Nephron (organoid): ENCODE measurements at regions not wholly inside any gene's neighbourhood (a gene's known extent, or its start where the extent isn't known, plus 50 kb on each side); places are given as distances from the start of the nearest gene placed in this dataset.

Experiments used
- H3K27ac Mint-ChIP-seq, 3 experiments: 2 replicates each; pipeline ENCODE4 v1.8.0; 2020; ENCODE audit warnings: mixed read lengths in 3 of 3, mild to moderate bottlenecking in 2 of 3, moderate library complexity in 1 of 3
- H3K27me3 Mint-ChIP-seq: 2 replicates; pipeline ENCODE4 v1.8.0; 2021; ENCODE audit warnings: low read depth, mild to moderate bottlenecking, moderate library complexity, mixed read lengths
- H3K36me3 Mint-ChIP-seq: 2 replicates; pipeline ENCODE4 v1.8.0; 2020; ENCODE audit warnings: low read depth, mixed read lengths
- H3K4me1 Mint-ChIP-seq: 2 replicates; pipeline ENCODE4 v1.8.0; 2020; ENCODE audit warnings: mixed read lengths
- H3K4me3 Mint-ChIP-seq, 3 experiments: 2 replicates each; pipeline ENCODE4 v1.8.0; 2020; ENCODE audit warnings: mild to moderate bottlenecking in 3 of 3, mixed read lengths in 3 of 3, moderate library complexity in 2 of 3
- H3K9me3 Mint-ChIP-seq: 2 replicates; pipeline ENCODE4 v1.8.0; 2020; ENCODE audit warnings: mixed read lengths
- TF ChIP-seq, protein P1 (sequence below), 3 experiments: fragments of 200-600 bp; sonication (generic); IDR thresholded peaks; one replicate each; pipeline ENCODE4 v1.5.0; 2021; ENCODE audit warnings: antibody characterized with exemption in 3 of 3; ENCODE audit not compliant: unreplicated experiment in 3 of 3

DNA sequence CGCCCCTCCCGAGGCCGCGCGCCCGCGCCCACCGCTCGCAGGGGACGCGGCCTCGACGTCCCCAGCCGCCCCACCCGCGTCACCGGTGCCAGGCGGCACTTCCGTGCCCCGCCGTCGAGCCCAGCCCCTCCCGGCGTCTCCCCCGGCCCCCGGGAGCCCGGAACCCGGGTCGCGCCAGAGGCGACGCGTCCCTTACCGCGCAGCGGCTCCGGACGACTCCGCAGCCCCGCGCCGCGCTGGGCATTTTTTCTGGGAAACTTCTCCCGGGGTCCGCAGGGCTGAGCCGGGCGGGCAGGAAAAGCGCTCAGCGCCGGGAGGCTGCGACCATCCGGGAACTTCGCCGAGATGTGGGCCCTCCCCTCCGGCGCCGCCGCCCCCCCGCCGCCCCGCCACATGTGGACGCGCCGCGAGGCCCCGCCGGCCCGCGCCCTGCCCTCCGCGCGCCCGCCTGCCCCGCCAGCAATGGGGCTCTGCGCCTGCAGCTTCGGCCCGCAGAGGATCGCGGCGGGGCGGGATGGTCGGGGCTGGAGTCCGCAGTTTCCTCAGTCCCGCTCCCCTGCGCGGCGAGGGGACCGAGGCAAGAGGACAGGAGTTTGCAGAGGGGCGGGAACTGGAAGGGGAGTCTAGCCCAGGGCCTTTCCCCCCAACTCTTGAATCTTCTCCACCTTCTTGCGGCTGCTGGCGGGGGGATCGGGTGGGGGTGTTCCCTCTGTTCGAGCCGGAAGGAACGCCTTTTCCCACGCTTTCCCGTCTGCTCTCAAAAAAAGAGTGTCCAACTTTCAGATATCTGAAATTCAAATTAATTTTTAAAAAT lies 81.5 kb downstream of the CHRNA1 start:
- peak overlapping the region; percentile 97 to 98 (median 98) for H3K4me3 Mint-ChIP-seq
- peaks cover 8% of the 10 kb centered on the region for H3K4me1 Mint-ChIP-seq
- H3K9me3 Mint-ChIP-seq, result no peaks in the 10 kb centered on the region
- no peaks in the 10 kb centered on the region for H3K36me3 Mint-ChIP-seq
- peak overlapping the region; percentile 90 to 96 (median 95) for H3K27ac Mint-ChIP-seq
- H3K27me3 Mint-ChIP-seq, result peaks cover 27% of the 10 kb centered on the region
- TF ChIP-seq, protein P1, sequence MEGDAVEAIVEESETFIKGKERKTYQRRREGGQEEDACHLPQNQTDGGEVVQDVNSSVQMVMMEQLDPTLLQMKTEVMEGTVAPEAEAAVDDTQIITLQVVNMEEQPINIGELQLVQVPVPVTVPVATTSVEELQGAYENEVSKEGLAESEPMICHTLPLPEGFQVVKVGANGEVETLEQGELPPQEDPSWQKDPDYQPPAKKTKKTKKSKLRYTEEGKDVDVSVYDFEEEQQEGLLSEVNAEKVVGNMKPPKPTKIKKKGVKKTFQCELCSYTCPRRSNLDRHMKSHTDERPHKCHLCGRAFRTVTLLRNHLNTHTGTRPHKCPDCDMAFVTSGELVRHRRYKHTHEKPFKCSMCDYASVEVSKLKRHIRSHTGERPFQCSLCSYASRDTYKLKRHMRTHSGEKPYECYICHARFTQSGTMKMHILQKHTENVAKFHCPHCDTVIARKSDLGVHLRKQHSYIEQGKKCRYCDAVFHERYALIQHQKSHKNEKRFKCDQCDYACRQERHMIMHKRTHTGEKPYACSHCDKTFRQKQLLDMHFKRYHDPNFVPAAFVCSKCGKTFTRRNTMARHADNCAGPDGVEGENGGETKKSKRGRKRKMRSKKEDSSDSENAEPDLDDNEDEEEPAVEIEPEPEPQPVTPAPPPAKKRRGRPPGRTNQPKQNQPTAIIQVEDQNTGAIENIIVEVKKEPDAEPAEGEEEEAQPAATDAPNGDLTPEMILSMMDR (IDR thresholded peaks at IDR 0.05; ENCODE audit: unreplicated experiment in 3 of 3), result no peak

DNA sequence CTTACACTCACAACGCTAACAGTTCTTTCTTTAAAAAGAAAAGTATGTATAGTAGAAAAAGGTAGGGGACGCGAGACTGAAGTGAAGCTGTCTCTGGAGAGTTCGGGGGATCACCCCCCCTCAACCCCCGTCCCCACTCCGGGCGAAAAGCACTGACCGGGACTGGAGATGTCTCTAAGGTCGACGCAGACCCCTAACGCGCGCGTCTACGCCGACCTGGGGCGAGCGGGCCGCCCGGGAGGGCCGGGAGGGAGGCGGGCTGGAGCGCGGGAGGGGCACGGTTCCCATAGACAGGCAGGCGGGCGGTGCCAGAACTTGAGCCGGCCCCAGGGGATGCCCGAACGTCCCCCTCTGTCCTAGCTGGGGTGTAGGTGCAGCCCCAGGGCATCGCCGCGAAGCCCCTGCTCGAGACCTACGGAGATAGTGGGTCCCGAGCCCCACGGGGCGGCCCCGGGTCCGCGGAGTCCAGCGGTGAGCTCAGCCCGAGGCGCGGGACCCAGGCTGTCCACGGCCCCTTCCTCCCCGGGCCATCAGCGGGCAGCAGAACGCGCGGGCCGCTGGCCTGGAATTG lies 82.2 kb downstream of the CHRNA1 start:
- Mint-ChIP-seq H3K27me3 (peaks cover 27% of the 10 kb centered on the region), H3K4me3 (peak overlapping the region; percentile 86 to 91 (median 90)), H3K9me3 (no peaks in the 10 kb centered on the region), H3K4me1 (peaks cover 10% of the 10 kb centered on the region), H3K36me3 (no peaks in the 10 kb centered on the region), H3K27ac (peak overlapping the region; percentile 31 to 67 (median 39))
- TF ChIP-seq, protein P1 (IDR thresholded peaks at IDR 0.05; ENCODE audit: unreplicated experiment in 3 of 3), result no peak

DNA sequence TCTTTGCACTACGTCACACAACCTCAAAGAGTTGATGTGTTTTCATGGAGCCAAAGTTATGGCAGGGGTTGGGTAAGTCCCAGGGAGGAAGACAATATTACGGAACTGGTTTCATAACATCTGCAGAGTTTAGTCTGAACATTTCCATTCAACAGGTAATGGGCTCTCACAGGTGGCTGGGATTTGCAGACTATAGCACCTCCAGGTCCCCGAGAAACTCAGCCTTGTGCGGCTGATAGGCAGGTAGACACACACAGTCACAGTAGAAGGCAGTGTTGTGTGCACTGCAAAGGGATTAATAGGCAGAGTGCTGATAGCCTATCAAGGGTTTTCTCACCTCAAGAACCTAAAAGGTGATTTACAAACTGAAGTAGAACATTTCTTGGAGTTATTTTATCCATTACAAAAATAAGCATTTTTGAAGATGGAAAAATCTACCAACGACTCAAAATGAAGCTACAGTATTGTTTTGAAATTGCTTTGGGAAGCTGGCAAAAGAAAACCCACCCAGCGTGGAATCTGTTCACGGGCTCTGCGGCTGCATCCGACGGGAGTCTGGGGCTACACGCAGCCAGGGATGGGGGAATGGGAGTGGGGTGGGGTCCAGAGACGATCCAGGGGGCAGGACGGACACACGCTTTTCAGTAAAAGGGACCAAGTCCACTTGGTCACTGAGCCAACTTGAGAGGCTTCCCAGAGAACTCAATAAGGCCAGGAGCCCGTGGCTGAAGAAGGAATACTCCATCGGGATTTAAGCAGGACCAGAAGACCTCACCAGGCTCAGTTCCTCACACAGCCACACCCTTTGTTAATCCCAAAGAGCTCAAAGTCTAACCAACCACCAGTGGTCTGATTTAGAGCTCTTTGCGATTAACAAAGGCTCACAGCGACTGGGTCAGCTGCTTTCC lies 82.9 kb downstream of the CHRNA1 start:
- H3K4me3 Mint-ChIP-seq, result peak overlapping the region; percentile 86 to 91 (median 90)
- TF ChIP-seq, protein P1 (IDR thresholded peaks at IDR 0.05; ENCODE audit: unreplicated experiment in 3 of 3), result no peak
- no peaks in the 10 kb centered on the region for H3K9me3 Mint-ChIP-seq
- H3K27ac Mint-ChIP-seq, result peak overlapping the region; percentile 31 to 67 (median 39)
- H3K36me3 Mint-ChIP-seq, result no peaks in the 10 kb centered on the region
- H3K27me3 Mint-ChIP-seq, result peaks cover 27% of the 10 kb centered on the region
- H3K4me1 Mint-ChIP-seq, result peaks cover 10% of the 10 kb centered on the region

DNA sequence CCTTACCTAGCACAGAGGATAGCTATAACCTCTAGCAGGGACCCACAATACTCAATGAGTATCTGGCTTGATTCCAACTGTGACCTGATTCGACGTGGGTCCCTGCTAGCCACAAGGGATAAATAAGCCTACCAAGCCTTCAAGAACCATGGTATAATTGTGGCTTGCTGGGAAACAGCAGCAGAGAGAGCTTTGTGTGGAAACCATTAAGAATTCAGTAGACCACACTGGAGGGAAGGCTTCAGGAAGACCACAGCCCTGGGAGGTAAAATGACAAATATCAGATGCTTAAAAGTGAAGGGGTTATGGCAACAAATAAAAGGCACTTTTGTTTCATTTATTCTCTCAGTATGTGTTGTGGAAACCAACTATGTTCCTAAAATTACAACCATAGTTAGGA lies 82.6 kb upstream of the WIPF1 start:
- H3K9me3 Mint-ChIP-seq, result no peaks in the 10 kb centered on the region
- peak overlapping the region; percentile 64 to 91 (median 90) for H3K4me3 Mint-ChIP-seq
- TF ChIP-seq, protein P1 (IDR thresholded peaks at IDR 0.05; ENCODE audit: unreplicated experiment in 3 of 3), result no peak
- H3K27me3 Mint-ChIP-seq, result peaks cover 22% of the 10 kb centered on the region
- H3K36me3 Mint-ChIP-seq, result peaks cover 4% of the 10 kb centered on the region
- H3K4me1 Mint-ChIP-seq, result peaks cover 10% of the 10 kb centered on the region
- H3K27ac Mint-ChIP-seq, result no peak overlapping the region

DNA sequence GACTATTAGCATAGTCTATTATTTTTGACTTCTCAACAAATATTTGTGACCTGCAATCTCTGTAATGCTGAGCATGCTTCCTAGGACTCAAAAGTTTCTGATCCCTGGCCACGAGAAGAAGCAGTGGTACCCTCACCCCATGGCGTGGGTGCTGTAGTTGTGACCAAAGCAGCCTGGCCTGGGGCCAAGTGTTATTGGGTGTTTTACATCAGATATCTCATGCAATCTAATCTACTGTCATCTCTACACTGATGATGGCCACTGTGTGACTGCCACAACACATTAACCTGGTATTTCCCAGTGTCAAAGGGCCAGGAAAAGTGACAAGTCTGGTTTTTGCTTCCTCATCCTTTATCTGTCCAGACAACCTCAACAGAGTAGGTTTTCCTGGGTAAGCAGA lies 80.8 kb upstream of the WIPF1 start:
- Mint-ChIP-seq H3K4me3 (no peak overlapping the region), H3K27me3 (peaks cover 10% of the 10 kb centered on the region), H3K27ac (no peak overlapping the region), H3K4me1 (peaks cover 8% of the 10 kb centered on the region), H3K36me3 (peaks cover 10% of the 10 kb centered on the region), H3K9me3 (no peaks in the 10 kb centered on the region)
- TF ChIP-seq, protein P1 (IDR thresholded peaks at IDR 0.05; ENCODE audit: unreplicated experiment in 3 of 3), result no peak
